Endothelial cell of umbilical vein (primary cell): ENCODE measurements at regions not wholly inside any gene's neighbourhood (a gene's known extent, or its start where the extent isn't known, plus 50 kb on each side); places are given as distances from the start of the nearest gene placed in this dataset.

ENCODE experiments used
- BruUV-seq: library from RNA; stranded (reverse); fragments of 400-500 nt; replicated peaks from 2 replicates; lab custom pipeline; 2021; lab: Mats Ljungman, UMichigan
- CTCF ChIA-PET: fragments of 300-600, 350-600 bp; sonication (Branson Sonifier 250); formaldehyde crosslinking; loops from one replicate; lab custom pipeline; 2021; ENCODE audit warnings: antibody characterized with exemption, inconsistent platforms; lab: Charles Lee
- POLR2A ChIA-PET: fragments of 300-600, 350-600 bp; sonication (Branson Sonifier 250); formaldehyde crosslinking; loops from one replicate; lab custom pipeline; 2021; ENCODE audit warnings: antibody characterized with exemption, inconsistent platforms; lab: Charles Lee
- DNase-seq: peaks from one replicate; pipeline ENCODE4 v3.0.0-alpha.2; 2011; ENCODE audit warnings: low read depth, low spot score
- FAIRE-seq: peaks from 2 replicates; lab custom pipeline; 2011; peaks lifted over from hg19 to GRCh38; lab: Jason Lieb, UNC
- H2AFZ ChIP-seq: 2 replicates; pipeline ENCODE4 v1.6.0; 2012; ENCODE audit warnings: low read depth, low read length, control low read depth, inconsistent platforms
- H3K27ac ChIP-seq: 2 replicates; pipeline ENCODE4 v1.5.1; 2011; ENCODE audit warnings: low read depth, mild to moderate bottlenecking, control low read depth, low read length, moderate library complexity; ENCODE audit not compliant: insufficient read depth
- H3K27me3 ChIP-seq, 2 experiments: 2 replicates each; pipeline versions ENCODE4 v1.6.0 to v1.6.1; 2011; ENCODE audit warnings: low read length in 2 of 2, mixed read lengths in 1 of 2; ENCODE audit not compliant: control insufficient read depth in 2 of 2, insufficient read depth in 2 of 2
- H3K36me3 ChIP-seq, 2 experiments: 2 replicates in 1 of 2; 3 replicates in 1 of 2; pipeline ENCODE4 v1.5.1; 2011; ENCODE audit warnings: low read length in 2 of 2, mild to moderate bottlenecking in 1 of 2, moderate library complexity in 1 of 2; ENCODE audit not compliant: control insufficient read depth in 2 of 2, insufficient read depth in 2 of 2; ENCODE audit errors: extremely low read depth in 1 of 2
- H3K4me1 ChIP-seq: 3 replicates; pipeline ENCODE4 v1.5.1; 2011; ENCODE audit warnings: mild to moderate bottlenecking, low read length; ENCODE audit not compliant: control insufficient read depth, insufficient read depth; ENCODE audit errors: extremely low read depth
- H3K4me2 ChIP-seq: 2 replicates; pipeline ENCODE4 v1.6.1; 2011; ENCODE audit warnings: low read length, control low read depth, mixed read lengths; ENCODE audit not compliant: insufficient read depth
- H3K4me3 ChIP-seq, 3 experiments: fragments of 200-600 bp in 1 of 3; sonication (generic), shearing (Covaris generic) in 1 of 3; replicated peaks in 1 of 3; 2 replicates each; pipeline ENCODE4 v1.5.1; 2011 to 2016; ENCODE audit warnings: control low read depth in 3 of 3, low read length in 3 of 3, mild to moderate bottlenecking in 2 of 3, inconsistent platforms in 1 of 3, low read depth in 1 of 3, moderate library complexity in 1 of 3; ENCODE audit not compliant: insufficient read depth in 1 of 3
- H3K79me2 ChIP-seq: 2 replicates; pipeline ENCODE4 v1.6.0; 2012; ENCODE audit warnings: low read length, inconsistent platforms; ENCODE audit not compliant: control insufficient read depth, insufficient read depth
- H3K9ac ChIP-seq: replicated peaks from 2 replicates; pipeline ENCODE3; 2011; ENCODE audit warnings: low read length, control low read depth; ENCODE audit not compliant: insufficient read depth; ENCODE audit errors: extremely low read depth
- H3K9me1 ChIP-seq: replicated peaks from 3 replicates; pipeline ENCODE4 v1.6.0; 2011; ENCODE audit warnings: mild to moderate bottlenecking, low read length; ENCODE audit not compliant: control insufficient read depth, insufficient read depth; ENCODE audit errors: extremely low read depth
- H3K9me3 ChIP-seq: replicated peaks from 2 replicates; pipeline ENCODE4 v1.5.1; 2012; ENCODE audit warnings: low read length, inconsistent platforms; ENCODE audit not compliant: control insufficient read depth, insufficient read depth
- H4K20me1 ChIP-seq: replicated peaks from 2 replicates; pipeline ENCODE3; 2011; ENCODE audit warnings: mild to moderate bottlenecking, low read length; ENCODE audit not compliant: control insufficient read depth, insufficient read depth; ENCODE audit errors: extremely low read depth
- FOS ChIP-seq: IDR thresholded peaks from 2 replicates; pipeline ENCODE4 v1.6.1; 2011; ENCODE audit warnings: mild to moderate bottlenecking, low read length, moderate library complexity, borderline replicate concordance; ENCODE audit not compliant: insufficient read depth
- JUN ChIP-seq: IDR thresholded peaks from 2 replicates; pipeline ENCODE4 v1.6.1; 2011; ENCODE audit warnings: borderline replicate concordance, low read depth; ENCODE audit not compliant: insufficient read length, insufficient read depth
- MYC ChIP-seq: IDR thresholded peaks from one replicate; pipeline ENCODE4 v1.6.1; 2011; ENCODE audit warnings: mild to moderate bottlenecking, low read depth, low read length
- POLR2A ChIP-seq: IDR thresholded peaks from 2 replicates; pipeline ENCODE4 v1.6.1; 2012; ENCODE audit warnings: low read depth, mild to moderate bottlenecking, control low read depth, low read length
- dilution Hi-C: fragments of 300-500 bp; cut with MboI; formaldehyde crosslinking; loops from one replicate; pipeline ENCODE4 v1.15.0; 2019; ENCODE audit warnings: low sequenced_read_pairs; ENCODE audit not compliant: extremely low pct_ligation_motif_present
- intact Hi-C: fragments of 100-400 bp; cut with micrococcal nuclease; formaldehyde crosslinking; loops from one replicate; pipeline ENCODE4 v1.10.0; 2022
- TF ChIP-seq, protein P1 (sequence below): IDR thresholded peaks from 2 replicates; pipeline ENCODE4 v1.6.1; 2011; ENCODE audit not compliant: insufficient read depth, insufficient read length

DNA sequence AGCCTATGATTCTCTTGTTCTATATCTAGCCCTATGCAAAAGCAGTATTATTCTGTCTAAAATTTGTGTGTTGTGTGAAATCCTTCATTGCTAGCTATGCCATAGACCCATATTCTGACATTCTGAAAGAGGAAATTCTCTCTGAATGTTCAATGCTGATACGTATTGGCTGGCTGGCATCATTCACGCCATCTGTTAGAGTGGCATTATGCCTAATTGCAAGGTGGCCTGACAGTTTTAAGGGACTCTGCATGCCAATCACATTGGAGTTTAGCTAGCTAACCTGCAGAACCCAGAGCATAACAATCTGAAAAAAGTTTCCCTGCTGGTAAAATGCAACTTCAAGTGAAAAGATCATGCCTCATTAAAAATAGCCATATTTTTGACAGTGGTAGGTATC is 316.0 kb downstream of the SOX11 start:
- H3K27ac ChIP-seq = no peak overlapping the region
- H2AFZ ChIP-seq = no peak overlapping the region
- H3K27me3 ChIP-seq = no peaks in the 10 kb centered on the region
- H3K4me3 ChIP-seq = no peak overlapping the region
- no peaks in the 10 kb centered on the region for H3K36me3 ChIP-seq
- TF ChIP-seq, protein P1, sequence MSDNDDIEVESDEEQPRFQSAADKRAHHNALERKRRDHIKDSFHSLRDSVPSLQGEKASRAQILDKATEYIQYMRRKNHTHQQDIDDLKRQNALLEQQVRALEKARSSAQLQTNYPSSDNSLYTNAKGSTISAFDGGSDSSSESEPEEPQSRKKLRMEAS = no peak
- TF ChIP-seq JUN = no peak
- H3K9me3 ChIP-seq = peaks cover 4% of the 10 kb centered on the region
- H3K4me1 ChIP-seq = no peaks in the 10 kb centered on the region
- DNase-seq (no peak), FAIRE-seq (no peak)
- POLR2A ChIA-PET = no interaction called here
- dilution Hi-C loops = no loop called here
- H3K9ac ChIP-seq = no peak overlapping the region
- H3K4me2 ChIP-seq = no peak overlapping the region
- CTCF ChIA-PET = no interaction called here
- no TSS peak for BruUV-seq
- no peaks in the 10 kb centered on the region for H4K20me1 ChIP-seq
- no peaks in the 10 kb centered on the region for H3K9me1 ChIP-seq
- no peaks in the 10 kb centered on the region for H3K79me2 ChIP-seq
- intact Hi-C loops = no loop called here

DNA sequence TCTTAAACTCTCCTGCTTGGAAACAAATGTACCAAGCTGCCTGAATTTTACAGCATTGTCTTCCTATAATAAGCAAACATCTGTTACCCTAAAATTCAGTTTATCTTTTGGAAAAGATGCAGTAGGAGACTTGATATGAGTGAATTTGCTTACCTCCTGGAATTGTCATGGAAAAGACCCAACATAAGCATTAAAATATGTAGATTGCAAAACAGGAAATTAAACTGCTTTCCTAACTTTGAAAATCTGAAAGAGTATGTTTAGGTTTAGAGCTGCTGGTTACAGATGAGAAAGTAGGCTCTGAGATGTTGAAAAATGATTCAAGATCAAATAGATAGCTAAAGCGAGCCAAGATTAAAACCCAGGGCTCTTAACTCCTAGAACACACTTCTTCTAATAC is 316.5 kb downstream of the SOX11 start:
- Histone ChIP-seq H3K27ac (no peak overlapping the region), H4K20me1 (no peaks in the 10 kb centered on the region), H3K9me3 (peaks cover 4% of the 10 kb centered on the region), H2AFZ (no peak overlapping the region), H3K4me2 (no peak overlapping the region), H3K9me1 (no peaks in the 10 kb centered on the region), H3K4me1 (no peaks in the 10 kb centered on the region), H3K9ac (no peak overlapping the region), H3K27me3 (no peaks in the 10 kb centered on the region), H3K79me2 (no peaks in the 10 kb centered on the region), H3K4me3 (no peak overlapping the region), H3K36me3 (no peaks in the 10 kb centered on the region)
- FAIRE-seq (no peak), DNase-seq (no peak)
- TF ChIP-seq MYC (no peak), FOS (no peak), POLR2A (no peak)
- ChIA-PET CTCF (no interaction called here), POLR2A (no interaction called here)
- no TSS peak for BruUV-seq
- intact Hi-C loops = no loop called here
- dilution Hi-C loops = no loop called here
